GM21381 (cell line): ENCODE measurements at regions not wholly inside any gene's neighbourhood (a gene's known extent, or its start where the extent isn't known, plus 50 kb on each side); places are given as distances from the start of the nearest gene placed in this dataset.
"Not testable (repeated sequence)": the region's sequence is repeated elsewhere in the genome, so short reads cannot be mapped to it uniquely, and the experiment has no call there.

ENCODE experiments used
- ATAC-seq: cut with Tn5 transposase; IDR thresholded peaks from one replicate; pipeline ENCODE4 v1.9.1; 2021; ENCODE audit warnings: mild to moderate bottlenecking, moderate library complexity; ENCODE audit not compliant: unreplicated experiment

DNA sequence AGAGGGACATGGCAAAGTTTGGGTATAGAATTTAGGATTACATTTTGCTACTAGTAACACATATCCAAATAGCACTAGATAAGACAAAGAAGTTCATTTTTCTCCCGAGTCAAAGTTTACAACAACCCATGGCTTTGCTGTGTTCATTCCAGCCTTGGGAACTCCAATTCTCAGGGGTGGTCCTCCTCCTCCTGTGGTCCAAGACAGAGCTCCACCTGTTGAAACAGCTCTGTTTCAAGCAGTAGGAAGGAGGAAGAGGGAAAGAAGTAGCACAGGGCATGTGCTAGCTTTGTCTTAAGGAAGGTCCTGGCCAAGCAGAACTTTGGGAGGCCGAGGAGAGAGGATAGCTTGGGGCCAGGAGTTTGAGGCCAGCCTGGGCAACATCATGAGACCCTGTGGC is 113.8 kb upstream of the SIX2 start:
- ATAC-seq = no peak

DNA sequence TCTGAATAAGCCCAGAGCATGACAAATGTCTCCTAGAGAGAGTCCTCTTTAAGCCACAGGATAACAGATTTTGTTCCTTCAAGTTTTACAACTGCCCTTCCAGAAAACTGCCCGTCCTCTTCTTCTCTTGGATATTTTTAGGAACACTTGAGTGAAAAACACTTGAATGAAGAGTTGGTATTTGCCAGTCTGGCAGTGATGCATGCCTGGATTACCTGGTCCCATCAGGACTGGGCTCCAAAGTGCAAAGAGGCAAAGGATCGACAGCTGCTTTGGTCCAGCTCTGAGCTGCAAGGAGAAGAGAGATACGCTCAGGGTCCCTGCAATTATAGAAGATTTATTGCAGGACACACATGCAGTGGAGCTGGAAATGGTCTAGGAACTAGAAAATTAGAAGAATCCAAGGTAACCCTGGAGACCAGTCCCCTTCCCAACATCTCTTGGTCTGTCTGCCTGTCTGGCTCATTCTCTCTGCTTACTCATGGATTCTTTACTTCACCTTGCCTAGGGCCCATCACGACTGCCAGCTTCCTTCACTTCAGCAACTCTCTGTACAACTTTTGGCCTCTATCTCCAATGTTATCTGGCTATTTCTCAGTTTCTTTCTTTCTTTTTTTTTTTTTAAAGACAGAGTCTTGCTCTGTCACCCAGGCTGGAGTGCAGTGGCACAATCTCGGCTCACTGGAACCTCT is 112.1 kb upstream of the SIX2 start:
- no peak for ATAC-seq

DNA sequence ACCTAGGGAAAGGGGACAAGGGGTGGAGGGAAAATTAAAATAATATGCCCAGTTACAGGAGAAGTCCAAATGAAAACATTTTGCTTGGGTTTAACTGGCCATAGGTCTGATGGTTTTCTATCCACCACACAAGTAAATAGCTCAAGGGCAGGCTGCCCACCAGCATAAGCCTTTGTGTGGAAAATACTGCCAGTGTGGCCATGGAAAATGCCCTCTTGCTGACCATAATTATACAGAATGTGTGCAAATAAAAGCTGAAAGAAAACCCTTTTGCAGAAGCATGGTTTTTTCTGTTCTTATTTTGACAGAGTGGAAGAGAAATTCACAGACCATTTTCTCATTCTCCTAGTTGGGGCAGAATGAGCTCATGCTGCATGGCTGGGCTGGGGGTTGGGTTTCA is 111.3 kb upstream of the SIX2 start:
- ATAC-seq = no peak

DNA sequence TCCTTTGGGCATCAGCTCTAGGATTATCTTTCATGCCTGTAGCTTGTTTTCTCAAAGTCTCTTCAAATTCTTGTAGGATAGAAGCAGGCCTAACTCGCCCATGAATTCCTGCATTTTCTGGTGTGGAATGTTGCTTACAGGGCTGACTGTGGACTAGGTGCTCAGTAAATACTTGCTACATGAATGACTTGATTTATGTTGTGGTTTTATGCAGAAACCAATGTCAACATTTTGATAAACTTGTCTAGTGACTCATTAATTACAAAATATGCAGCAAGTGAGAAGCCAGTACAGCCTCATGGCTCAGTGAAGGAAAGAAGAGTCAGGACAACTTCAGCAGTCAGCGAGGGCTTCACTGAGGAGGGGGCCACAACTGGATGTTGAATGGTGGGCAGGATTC is 110.6 kb upstream of the SIX2 start:
- no peak for ATAC-seq

DNA sequence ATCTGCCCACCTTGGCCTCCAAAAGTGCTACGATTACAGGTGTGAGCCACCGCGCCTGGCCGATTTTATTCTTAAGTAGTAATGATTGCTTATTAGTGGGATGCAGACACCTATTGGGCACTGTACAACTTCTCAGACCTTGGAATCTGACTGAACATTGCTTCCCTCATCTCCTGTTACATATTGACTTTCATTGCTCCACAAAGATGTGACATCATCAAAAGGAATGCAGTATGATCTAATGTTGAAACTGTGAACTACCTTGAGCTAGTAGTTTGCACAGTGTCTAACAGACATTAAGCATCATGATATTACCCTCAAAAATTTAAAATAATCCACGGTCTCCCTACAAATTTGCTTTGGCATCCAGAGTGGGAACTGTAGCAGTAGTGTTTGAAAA is 109.8 kb upstream of the SIX2 start:
- ATAC-seq = no peak

DNA sequence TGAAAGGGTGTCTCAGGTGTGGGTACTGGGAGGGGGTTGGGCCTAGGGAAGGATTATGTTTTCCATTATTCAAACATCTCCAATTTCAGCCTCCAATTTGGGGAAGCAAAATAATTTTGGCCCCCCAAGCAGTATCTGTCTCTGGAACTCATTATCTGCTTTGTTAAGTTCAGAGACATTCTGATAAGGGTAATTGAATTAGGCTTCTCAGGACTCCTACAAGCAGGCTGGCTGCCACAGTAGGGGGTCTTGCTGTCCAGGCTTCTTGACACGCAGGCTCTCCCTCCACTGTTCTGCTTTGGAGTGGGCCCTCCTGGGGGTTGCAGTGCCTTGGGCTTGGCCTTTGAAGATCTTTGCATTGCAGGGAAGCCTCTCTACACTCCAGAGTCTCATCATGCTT is 108.1 kb upstream of the SIX2 start:
- no peak for ATAC-seq

DNA sequence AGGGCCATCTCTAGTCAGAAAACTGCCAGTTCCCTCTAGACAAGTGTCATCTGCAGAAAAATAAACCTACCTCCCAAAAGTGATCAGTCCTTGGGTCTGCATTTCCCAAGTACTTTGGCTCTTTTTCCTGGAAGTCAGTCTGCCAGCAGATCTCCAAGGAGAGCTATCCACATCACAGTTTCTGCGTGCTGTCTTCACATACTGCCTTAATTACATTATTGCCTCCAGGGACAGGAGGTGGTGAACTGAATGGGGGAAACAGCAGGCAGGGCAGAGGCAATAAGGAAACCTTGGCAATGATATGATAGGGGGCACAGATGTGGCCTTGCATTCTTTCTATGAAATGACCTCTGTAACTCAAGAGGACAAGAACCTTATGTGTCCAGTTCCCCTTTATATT is 105.9 kb upstream of the SIX2 start:
- ATAC-seq = no peak

DNA sequence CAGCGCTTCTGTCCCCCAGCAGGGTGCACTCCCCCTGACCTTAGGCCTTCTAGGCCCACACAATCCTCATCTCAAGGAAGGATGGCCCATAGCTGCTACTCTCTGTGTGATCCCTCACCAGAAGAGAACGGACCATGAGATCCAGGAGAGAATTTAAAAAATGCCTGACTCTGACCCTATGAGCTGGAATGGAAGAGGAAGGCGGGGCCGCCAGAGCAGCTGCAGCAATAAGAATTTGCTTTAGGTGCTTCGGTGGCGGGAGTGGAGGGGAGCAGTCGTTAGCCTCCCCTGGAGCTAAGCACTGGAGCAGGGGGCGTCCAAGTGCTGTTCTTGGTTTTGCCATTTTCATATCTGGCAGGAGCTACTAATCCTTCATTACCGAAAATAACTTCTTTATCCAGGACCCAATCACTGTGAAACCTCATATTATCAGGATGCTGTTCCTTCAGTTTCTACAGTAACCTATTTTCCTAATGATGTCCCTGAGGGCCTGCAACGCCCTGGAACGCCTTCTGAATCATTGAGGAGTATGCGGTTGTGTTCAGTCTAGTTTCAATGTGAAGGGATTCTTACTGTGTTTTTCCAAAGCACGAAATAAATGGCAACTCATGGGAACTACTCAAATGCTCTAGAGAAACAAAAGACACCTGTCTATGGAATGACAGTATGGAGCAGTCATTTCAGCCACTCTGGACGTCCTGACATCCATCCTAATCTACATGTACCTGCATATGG is 105.1 kb upstream of the SIX2 start:
- no peak for ATAC-seq

DNA sequence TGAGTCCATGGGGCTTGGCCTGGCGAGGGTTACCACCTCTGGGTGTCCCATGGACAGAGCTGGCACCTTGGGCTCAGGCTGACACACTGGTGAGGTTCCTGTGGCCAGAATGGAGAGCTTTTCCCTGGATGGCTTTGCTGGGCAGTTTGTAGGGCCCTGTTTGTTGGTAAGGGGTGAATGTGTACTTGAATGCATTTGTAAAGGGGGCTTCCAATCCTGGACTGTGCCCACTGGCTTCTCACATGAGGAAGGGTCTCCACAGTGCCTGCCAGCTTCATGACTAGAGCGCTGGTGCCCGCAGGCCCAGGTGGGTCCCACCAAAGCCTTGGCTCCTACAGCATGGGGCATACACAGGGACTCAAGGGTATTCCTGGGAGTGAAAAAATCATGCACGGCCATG is 103.5 kb upstream of the SIX2 start:
- ATAC-seq = no peak

DNA sequence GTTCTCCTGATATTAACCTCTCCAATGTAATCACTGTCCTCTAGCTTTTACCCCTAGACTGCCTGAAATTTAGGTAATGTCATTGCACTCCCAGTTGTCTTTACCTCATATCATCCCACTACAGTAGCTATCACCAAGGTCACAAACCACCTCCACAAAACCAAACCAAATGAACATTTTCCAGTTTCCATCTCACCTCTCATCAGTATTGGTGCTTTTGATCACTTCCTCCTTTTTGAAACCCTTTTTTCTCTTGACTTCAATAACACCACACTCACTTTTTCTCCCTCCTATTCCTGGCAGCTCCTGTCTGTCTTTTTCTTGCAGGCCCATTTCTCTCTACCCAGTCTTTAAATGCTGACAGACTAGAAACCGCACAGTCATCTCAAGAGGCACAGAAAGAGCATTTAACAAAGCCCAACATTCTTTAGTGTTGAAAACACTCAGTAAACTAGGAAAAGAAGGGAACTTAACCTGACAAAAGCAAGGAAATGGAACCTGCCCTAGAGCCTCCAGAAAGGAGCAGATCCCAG is 95.9 kb upstream of the SIX2 start:
- no peak for ATAC-seq

DNA sequence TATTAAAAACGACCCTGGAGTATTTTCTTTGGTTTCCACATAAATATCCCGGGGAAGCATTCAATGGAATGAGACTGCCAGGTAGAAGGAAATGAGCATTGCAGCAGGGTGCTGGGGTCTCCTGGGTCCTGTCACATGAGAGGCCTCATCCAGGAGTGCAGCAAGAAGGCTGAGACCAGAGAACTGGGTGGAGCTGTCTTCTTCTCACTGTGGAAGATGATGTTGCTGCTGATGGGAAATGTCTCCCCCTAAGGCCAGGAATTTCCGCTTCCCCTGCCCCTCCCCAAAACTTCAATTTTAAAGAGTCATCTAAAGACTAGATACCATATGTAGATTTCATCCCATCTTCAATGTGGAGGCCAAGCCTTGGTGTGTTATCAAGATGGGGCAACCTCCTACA is 95.2 kb upstream of the SIX2 start:
- no peak for ATAC-seq

DNA sequence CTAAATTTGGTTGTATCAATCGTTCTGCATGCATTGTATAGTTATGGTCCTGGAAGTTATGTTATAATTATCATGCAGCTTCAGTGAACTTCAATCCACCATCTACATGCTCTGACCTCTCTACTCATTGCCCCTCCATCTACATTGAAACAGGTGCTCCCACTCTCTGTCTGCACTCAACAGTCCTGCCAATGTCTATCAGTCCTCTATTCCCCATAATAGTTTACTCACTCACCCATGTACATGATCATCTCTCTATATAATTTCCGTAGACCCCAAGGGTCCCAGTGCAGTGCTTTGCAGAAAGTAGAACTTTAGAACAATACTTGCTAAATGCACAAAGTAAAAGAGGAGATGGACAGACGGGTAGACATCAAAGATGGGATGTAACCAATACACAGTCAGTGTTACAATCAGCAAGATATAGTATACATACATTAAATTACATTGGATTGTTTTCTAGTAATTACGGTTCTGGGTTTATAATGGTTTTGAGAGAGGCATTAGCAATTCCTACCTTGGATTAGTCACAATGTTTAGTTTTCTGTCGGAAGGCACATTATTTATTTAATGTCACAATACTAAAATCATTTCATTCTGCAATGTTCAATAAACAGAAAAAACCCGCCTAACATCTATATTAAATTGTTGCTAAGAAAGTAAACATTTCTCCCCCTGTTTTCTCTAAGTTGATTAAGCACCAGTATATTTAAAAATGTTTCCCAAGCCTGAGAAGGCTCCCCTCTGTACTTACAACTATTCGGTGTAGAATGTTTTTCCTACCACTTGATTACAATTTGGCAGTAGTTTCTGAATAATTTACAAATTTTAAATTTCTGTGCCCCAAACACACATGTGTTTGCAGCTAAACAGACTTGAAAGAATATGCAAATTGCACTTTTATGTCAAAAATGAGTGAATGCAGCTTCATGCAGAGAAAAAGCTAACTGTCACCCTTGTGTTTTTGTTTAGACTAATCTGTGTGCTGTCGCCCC is 94.4 kb upstream of the SIX2 start:
- no peak for ATAC-seq

DNA sequence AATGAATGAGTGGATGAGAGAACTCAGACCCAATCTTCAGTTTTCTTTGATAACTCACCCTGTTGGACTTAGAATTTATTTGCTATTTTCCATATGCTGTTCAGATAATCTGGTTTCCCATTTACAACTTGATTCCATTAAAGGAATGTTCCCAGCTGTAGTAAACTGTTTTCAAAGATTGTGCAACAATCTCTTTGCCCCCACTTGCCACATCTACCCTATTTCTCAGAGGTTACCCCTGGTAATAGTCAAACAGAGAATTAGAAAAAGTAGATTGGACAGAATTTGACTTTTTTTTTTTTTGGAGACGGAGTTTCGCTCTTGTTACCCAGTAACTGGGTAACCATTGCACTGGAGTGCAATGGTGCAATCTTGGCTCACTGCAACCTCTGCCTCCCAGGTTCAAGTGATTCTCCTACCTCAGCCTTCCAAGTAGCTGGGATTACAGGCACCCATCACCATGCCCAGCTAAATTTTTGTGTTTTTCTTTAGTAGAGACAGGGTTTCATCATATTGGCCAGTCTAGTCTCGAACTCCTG is 93.4 kb upstream of the SIX2 start:
- ATAC-seq = no peak

DNA sequence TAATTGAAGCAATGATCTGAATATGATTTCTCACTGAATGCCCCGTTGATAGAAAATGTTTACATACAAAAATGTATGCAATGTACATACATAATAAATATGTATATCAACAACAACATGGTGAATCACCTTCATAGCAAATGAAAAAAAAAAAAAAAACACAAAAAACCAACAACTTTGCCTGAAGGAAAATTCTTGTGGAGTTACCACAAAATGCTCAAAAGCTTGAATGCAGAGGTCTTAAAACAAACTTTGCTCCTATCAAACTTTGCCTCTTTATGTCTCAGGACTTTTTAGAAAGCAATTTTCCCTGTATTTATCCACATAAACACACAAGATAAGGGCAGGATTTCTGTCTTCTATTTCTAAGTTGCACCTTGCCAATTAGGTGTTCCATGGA is 92.9 kb upstream of the SIX2 start:
- no peak for ATAC-seq

DNA sequence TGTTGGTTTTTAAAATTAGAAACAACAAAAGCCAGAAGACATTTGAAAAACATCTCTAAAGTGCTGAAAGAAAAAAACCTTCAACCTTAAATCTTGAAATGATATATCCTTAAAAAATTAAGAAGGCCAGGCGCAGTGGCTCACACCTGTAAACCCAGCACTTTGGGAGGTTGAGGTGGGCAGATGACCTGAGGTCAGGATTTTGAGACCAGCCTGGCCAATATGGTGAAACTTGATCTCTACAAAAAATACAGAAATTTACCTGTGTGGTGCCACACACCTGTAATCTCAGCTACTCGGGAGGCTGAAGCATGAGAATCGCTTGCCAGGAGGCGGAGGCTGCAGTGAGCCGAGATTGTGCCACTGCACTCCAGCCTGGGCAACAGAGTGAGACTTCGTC is 87.7 kb upstream of the SIX2 start:
- no peak for ATAC-seq

DNA sequence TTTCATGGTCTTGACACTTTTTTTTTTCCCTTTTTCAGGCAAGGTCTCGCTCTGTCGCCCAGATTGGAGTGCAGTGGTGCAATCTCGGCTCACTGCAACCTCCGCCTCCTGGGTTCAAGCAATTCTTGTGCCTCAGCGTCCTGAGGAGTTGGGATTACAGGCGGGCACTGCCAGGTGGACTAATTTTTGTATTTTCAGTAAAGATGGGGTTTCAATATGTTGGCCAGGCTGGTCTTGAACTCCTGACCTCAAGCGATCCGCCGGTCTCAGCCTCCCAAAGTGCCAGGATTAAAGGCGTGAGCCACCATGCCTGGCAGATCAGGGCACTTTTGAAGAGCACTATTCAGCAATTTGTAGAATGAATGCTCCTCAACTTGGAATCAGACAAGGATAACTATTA is 86.8 kb upstream of the SIX2 start:
- not testable (repeated sequence) for ATAC-seq

DNA sequence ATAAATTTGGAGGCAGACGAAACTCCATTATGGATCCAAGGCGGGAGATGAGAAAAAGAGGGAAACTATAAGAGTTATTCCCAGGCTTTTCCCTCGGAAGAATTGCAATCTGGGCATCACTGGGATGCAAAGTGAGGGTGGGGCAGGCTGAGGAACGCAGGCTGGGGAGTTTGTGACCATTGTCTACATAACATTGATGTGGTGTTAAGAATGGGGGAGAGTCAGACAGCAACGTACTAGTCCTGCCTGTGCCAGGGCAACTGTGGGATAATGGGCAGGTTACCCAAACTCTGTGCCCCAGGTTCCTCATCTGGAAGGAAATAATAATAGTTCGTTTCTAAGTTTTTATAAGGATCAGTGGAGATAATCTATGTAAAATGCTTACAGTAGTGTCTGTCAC is 84.4 kb upstream of the SIX2 start:
- ATAC-seq = no peak

DNA sequence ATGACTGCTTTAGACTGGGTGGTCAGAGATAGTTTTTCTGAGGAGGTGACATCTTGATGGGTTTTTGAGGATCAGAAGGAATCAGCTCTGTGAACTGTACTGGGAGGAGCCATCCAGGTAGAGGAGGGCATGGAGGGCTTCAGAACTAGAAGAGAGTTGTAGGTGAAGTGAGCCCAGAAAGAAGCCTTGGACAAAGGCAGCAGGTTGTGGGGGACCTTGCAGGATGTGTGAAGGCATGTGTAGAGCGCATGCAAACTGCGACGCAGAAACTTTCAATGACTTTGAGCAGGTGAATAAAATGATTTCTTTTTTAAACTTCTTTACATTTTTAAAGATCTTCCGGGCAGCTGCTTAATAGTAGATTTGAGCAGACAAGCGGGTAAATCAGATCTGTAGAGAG is 83.9 kb upstream of the SIX2 start:
- ATAC-seq = no peak

DNA sequence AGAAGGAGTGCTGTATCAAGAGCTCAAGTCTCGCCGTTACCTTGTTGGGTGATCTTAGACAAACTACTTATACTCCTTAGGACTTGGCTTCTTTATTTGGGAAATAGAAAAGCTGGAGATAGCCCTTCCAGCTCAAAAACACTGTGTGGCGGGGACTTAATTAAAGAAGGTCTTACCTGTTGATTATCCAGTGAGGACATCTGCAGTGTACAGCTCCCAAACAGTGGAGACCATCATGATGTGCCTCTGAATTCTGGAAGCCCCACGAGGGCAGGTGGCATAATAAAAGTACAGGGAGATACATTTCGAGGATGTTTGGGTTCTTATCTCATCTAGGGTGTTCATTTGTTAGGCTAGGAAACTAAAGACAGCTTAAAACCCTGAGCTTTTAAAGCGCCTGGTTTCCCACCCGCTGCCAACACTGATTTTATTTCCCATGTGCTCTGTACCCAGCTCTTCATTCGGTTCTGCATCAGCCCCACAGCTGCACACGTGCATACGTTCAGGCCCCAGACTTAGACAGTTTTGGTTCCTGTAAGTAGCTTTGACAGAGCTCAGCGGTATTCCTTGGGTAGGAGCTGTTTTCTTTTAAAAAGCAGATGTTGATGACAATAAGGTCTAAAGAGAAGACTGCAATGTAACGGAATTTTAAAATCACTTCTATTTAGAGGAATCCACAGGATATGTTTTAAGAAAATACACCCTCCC is 80.5 kb upstream of the SIX2 start:
- ATAC-seq = no peak

DNA sequence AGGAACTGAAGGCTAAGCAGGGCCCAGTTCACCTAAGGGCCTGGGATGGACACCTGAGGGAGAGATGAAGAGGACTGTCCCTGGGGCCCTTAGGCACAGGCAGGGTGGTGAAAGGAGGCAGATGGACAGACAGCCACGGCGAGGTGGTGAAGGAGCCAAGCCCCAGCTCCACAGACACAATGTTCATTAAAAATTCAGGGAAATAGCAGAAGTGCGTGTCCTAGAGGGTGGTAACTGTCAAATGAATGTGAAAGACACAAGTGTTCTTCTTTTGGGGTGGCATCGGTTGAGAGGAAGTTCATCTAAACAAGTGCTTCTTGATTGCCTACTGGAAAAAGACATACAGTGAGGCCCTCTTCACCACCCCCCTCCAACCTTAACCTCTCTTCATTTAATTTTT is 76.2 kb upstream of the SIX2 start:
- ATAC-seq = no peak
